GM18870 (cell line): ENCODE measurements at regions not wholly inside any gene's neighbourhood (a gene's known extent, or its start where the extent isn't known, plus 50 kb on each side); places are given as distances from the start of the nearest gene placed in this dataset.
"Not testable (repeated sequence)": the region's sequence is repeated elsewhere in the genome, so short reads cannot be mapped to it uniquely, and the experiment has no call there.

ENCODE experiments used
- ATAC-seq: cut with Tn5 transposase; IDR thresholded peaks from one replicate; pipeline ENCODE4 v1.9.1; 2021; ENCODE audit warnings: moderate library complexity; ENCODE audit not compliant: unreplicated experiment

GRCh38 chr17:71548540-71549190 lies 572.2 kb upstream of the SOX9 start:
- ATAC-seq: no peak

DNA sequence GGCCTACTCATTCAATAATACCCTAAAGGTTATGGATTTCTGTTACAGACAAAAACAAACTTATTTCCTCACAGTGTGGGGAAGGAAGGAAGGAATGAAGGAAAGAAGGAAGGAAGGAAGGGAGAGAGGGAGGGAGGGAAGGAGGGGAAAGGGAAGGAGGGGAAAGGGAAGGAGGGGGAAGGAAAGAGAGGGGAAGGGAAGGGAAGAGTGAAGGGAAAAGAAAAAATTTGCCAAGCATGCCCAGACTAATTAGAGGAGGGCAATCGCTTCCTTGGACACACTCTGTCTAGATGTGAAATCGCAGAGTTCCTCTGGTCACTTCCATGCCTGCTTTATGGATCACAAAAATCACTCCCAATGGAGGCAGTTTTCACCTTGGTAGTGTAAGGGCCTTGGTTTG lies 570.1 kb upstream of the SOX9 start:
- no peak for ATAC-seq

GRCh38 chr17:71553381-71553780 lies 567.4 kb upstream of the SOX9 start:
- no peak for ATAC-seq

GRCh38 chr17:71558901-71559300 lies 561.9 kb upstream of the SOX9 start:
- ATAC-seq: no peak

GRCh38 chr17:71572343-71572742 lies 548.5 kb upstream of the SOX9 start:
- ATAC-seq: no peak

DNA sequence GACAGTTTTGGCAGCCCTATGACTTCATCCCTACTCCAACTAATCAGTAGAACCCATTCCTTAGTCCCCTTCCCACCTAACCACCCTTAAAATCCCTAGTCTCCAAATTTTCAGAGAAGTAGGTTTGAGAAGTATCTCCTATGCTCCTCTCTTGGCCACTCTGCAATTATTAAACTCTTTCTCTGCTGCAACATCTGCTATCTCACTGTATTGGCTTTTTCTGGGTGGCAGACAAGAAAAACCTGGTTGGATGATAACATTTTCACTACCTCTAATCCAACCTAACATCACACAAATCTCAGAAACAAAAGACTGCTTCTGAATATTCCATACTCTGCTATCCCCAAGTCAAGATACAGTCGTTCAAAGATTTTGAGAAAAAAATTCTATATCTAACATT lies 542.4 kb upstream of the SOX9 start:
- no peak for ATAC-seq

GRCh38 chr17:71580220-71580619 lies 540.6 kb upstream of the SOX9 start:
- ATAC-seq: no peak

DNA sequence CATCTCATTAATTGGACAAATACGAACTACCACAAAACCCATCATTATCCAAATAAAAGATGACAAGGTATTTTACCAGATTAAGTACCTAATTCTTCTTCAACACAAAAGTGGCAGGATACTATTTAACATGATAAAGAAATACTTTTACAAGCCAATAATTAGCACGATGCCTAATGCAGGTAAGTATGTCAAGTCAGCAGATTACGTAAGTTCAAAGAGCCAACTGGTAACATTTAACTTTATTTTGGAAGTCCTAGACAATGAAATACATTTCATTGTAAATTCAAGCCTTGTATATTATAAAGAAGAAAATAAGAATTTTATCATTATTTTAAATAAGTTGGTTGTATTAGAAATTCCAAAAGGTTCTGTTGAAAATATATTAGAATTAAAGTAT lies 535.3 kb upstream of the SOX9 start:
- no peak for ATAC-seq

GRCh38 chr17:71592431-71592830 lies 528.4 kb upstream of the SOX9 start:
- no peak for ATAC-seq

GRCh38 chr17:71593078-71593477 lies 527.7 kb upstream of the SOX9 start:
- ATAC-seq: no peak

GRCh38 chr17:71599583-71599982 lies 521.2 kb upstream of the SOX9 start:
- ATAC-seq: not testable (repeated sequence)

DNA sequence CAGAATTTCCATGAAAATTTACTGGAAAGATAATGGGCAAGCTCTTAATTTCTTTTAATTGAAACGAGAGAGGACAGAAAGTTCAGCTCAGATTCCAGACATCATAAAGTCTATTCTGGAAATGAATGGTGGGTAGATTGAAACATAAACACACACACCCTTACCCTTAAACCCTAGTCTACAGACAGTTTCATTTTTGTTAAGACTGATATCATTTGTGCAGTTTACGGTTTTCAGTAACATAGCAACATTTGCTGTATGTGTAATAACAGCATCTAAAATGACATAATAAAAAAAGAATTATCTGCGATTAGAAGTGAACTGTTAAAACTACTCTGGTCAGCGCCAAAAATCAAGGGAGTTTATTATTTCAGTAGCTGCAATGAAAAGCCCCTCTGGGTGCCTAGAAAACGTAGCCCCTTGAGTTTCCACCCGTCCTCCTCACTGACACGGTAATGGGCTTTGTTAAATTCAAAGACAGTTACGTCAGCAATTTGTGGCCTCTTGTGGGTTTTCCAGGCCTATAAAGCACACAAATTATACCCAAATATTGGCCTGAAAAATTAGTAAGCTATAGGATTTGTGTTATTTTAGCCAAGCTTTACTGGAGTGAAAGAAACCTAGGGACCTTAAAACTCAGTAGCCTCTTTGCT lies 520.6 kb upstream of the SOX9 start:
- ATAC-seq: no peak

- no peak for ATAC-seq
Measured at GRCh38 chr17:71601894-71602504, 518.8 kb upstream of the SOX9 start.

- no peak for ATAC-seq
Measured at GRCh38 chr17:71613996-71614395, 506.8 kb upstream of the SOX9 start.

GRCh38 chr17:71615820-71616219 lies 505.0 kb upstream of the SOX9 start:
- no peak for ATAC-seq

DNA sequence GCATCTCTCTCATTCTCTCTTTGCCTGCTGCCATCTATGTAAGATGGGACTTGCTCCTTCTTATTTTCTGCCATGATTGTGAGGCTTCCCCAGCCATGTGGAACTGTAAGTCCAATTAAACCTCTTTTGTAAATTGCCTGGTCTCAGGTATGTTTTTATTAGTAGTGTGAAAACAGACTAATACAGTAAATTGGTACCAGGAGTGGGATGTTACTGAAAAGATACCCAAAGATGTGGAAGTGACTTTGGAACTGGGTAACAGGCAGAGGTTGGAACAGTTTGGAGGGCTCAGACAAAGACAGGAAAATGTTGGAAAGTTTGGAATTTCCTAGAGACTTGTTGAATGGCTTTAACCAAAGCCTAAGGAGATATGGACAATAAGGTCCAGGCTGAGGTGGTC lies 503.1 kb upstream of the SOX9 start:
- ATAC-seq: not testable (repeated sequence)

GRCh38 chr17:71625330-71625729 lies 495.5 kb upstream of the SOX9 start:
- ATAC-seq: no peak

DNA sequence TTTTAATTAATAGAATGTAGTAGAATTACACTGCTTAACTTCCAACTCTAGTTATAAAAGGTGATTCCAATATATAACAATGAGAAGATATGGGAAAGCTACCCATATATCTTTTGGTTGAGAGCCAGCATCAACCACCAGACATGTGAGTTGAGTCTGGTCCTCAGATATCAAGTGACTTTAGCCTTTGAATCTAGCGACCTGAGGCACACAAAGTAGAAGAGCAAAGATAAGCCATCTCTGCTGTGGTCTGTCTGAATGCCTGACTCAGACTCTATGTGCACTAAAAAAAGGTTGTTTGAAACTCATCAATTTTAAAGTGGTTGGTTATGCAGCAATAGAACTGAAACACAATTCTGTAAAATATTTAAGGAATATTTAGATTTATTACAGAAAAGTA lies 492.5 kb upstream of the SOX9 start:
- no peak for ATAC-seq

GRCh38 chr17:71631483-71631882 lies 489.3 kb upstream of the SOX9 start:
- ATAC-seq: no peak

DNA sequence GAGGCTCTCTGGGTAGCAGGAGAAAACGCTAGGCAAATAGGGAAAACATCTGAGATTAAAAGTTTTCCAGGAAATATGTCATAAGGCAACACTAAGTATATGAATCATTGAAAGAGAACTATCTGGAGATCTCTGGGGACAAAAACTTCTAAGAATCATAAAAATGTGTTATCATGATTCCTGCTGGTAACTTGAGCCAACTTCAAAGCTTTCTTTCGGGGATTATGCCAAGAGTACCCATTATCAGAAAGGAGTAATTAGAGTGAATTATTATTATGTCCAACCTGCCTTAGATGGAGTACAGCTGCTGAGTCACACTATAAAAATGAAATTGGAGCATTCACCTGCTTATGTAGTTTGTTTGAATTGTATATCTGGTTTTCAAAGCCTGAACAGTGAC lies 488.5 kb upstream of the SOX9 start:
- ATAC-seq: no peak

DNA sequence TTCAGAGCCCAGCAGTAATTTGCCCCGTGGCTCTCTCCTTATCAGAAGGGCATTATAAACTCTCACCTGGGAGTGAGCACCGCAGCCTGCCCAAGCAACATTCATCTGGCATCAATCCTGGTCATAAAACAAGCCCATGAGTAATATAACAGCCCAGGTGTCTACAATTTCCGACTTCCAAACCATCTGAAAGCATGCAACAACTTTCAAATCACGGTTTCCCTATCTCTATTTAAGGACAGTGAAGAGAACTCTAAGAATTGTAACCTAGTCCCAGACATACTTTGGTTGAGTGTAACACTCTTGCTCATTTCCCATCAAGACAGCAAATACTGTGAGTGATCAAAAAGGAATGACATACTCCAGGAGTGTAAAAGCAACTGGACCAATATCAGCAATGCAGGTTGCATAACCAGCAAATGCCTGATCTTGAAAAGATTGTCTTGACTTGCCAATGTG lies 487.4 kb upstream of the SOX9 start:
- ATAC-seq: no peak

GRCh38 chr17:71634376-71634775 lies 486.4 kb upstream of the SOX9 start:
- ATAC-seq: no peak
